GM19239 (cell line): ENCODE measurements at regions not wholly inside any gene's neighbourhood (a gene's known extent, or its start where the extent isn't known, plus 50 kb on each side); places are given as distances from the start of the nearest gene placed in this dataset.

Source experiments
- DNase-seq: peaks from one replicate; pipeline ENCODE4 v3.0.0; 2011; ENCODE audit warnings: low spot score; ENCODE audit not compliant: insufficient read length
- FAIRE-seq: peaks from 2 replicates; lab custom pipeline; 2011; peaks lifted over from hg19 to GRCh38; lab: Jason Lieb, UNC

GRCh38 chr13:81821259-81821658 lies 1480.3 kb upstream of the SPRY2 start:
- no peak for DNase-seq
- no peak for FAIRE-seq

- FAIRE-seq = no peak
Observed at GRCh38 chr13:81800433-81800832, 1459.5 kb upstream of the SPRY2 start.

GRCh38 chr13:81795710-81796109 lies 1454.8 kb upstream of the SPRY2 start:
- no peak for FAIRE-seq
- no peak for DNase-seq

More at GRCh38 chr13:81800433-81800832, 1459.5 kb upstream of the SPRY2 start:
- DNase-seq = no peak

- no peak for FAIRE-seq
- DNase-seq = no peak
Observed at GRCh38 chr13:81791641-81792040, 1450.7 kb upstream of the SPRY2 start.

GRCh38 chr13:81781471-81781870 lies 1440.5 kb upstream of the SPRY2 start:
- DNase-seq = no peak
- no peak for FAIRE-seq

- no peak for DNase-seq
Observed at GRCh38 chr13:81779876-81780275, 1439.0 kb upstream of the SPRY2 start.

GRCh38 chr13:81778350-81778749 lies 1437.4 kb upstream of the SPRY2 start:
- FAIRE-seq (no peak), DNase-seq (no peak)

More at GRCh38 chr13:81779876-81780275, 1439.0 kb upstream of the SPRY2 start:
- no peak for FAIRE-seq

- FAIRE-seq (no peak), DNase-seq (no peak)
Observed at GRCh38 chr13:81773263-81773662, 1432.3 kb upstream of the SPRY2 start.

GRCh38 chr13:81771951-81772350 lies 1431.0 kb upstream of the SPRY2 start:
- FAIRE-seq = no peak
- DNase-seq = no peak

GRCh38 chr13:81770868-81771505 lies 1430.1 kb upstream of the SPRY2 start:
- DNase-seq = no peak
- no peak for FAIRE-seq

GRCh38 chr13:81762449-81762848 lies 1421.5 kb upstream of the SPRY2 start:
- DNase-seq = no peak
- no peak for FAIRE-seq

GRCh38 chr13:81760316-81760715 lies 1419.4 kb upstream of the SPRY2 start:
- no peak for FAIRE-seq
- no peak for DNase-seq

GRCh38 chr13:81757348-81757970 lies 1416.5 kb upstream of the SPRY2 start:
- DNase-seq (no peak), FAIRE-seq (no peak)

GRCh38 chr13:81745391-81745790 lies 1404.5 kb upstream of the SPRY2 start:
- FAIRE-seq (no peak), DNase-seq (no peak)

- FAIRE-seq (no peak), DNase-seq (no peak)
Observed at GRCh38 chr13:81738364-81738763, 1397.4 kb upstream of the SPRY2 start.

GRCh38 chr13:81726037-81726726 lies 1385.3 kb upstream of the SPRY2 start:
- DNase-seq = no peak
- no peak for FAIRE-seq

GRCh38 chr13:81722456-81722855 lies 1381.5 kb upstream of the SPRY2 start:
- DNase-seq = no peak
- no peak for FAIRE-seq

GRCh38 chr13:81721400-81721799 lies 1380.5 kb upstream of the SPRY2 start:
- DNase-seq (no peak), FAIRE-seq (no peak)

- DNase-seq (no peak), FAIRE-seq (no peak)
Observed at GRCh38 chr13:81714513-81714912, 1373.6 kb upstream of the SPRY2 start.

- no peak for FAIRE-seq
- DNase-seq = no peak
Observed at GRCh38 chr13:81713201-81713600, 1372.3 kb upstream of the SPRY2 start.

GRCh38 chr13:81697826-81698225 lies 1356.9 kb upstream of the SPRY2 start:
- DNase-seq = no peak
- no peak for FAIRE-seq
